ENCODE measurements at regions not wholly inside any gene's neighbourhood (a gene's known extent, or its start where the extent isn't known, plus 50 kb on each side); places are given as distances from the start of the nearest gene placed in this dataset.
A peak's percentile ranks its signal among the peaks of the same experiment; 100 is the strongest.

DNA sequence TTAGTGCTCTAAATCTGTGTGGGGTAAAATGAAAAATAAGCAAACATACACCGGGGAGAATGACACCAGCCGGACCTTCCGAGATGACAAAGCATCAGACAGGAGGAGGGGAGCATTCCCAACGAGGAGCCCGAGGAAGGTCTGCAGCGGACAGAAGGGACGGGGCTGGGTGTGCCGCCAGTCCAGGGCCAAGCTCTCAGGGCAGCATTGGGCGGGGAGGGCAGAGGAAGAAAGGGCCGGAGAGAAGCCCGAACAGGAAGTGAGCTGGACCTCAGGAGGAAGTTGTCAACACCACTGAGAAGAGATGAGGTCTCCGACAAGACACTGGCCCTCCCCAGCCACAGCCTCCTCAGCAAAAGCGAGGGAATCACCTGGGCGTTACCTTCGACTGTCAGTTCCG lies 182.6 kb upstream of the RNF32 start:
- DNase-seq (no peak), ATAC-seq (no peak)

DNA sequence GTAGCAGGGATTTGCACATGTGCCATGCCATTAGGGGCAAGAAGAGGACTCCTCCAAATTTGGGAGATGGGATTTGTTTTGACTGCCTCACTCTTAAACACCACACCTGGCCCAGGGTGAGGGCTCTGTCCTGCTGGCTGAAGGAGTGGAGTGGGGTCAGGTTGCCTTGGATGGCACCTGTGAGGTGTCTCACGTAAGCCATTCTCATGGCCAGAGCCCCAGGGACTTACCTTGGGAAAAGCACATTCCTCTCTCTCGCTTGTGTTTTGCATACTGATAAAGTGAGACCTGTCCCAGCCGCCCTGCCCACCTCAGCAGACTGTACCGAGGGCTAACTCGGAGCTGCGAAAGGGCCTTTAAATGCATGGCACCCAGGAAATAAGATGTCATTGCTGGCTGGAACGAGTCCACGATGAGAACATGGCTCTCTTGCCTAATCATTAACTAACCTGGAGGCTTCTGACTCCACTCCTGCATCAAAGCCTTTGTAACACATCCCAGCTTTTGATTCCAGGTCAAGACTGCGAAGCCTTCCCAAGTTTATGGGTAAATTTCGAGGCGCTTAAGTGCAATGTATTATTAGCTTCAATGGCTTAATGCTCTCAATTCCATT lies 184.0 kb upstream of the RNF32 start:
- H3K4me3 ChIP-seq: no peak overlapping the region
- intact Hi-C loops (cut with DNase I): no loop called here
- DNase-seq: no peak
- H3K4me1 ChIP-seq: no peaks in the 10 kb centered on the region
- TF ChIP-seq, protein P1, sequence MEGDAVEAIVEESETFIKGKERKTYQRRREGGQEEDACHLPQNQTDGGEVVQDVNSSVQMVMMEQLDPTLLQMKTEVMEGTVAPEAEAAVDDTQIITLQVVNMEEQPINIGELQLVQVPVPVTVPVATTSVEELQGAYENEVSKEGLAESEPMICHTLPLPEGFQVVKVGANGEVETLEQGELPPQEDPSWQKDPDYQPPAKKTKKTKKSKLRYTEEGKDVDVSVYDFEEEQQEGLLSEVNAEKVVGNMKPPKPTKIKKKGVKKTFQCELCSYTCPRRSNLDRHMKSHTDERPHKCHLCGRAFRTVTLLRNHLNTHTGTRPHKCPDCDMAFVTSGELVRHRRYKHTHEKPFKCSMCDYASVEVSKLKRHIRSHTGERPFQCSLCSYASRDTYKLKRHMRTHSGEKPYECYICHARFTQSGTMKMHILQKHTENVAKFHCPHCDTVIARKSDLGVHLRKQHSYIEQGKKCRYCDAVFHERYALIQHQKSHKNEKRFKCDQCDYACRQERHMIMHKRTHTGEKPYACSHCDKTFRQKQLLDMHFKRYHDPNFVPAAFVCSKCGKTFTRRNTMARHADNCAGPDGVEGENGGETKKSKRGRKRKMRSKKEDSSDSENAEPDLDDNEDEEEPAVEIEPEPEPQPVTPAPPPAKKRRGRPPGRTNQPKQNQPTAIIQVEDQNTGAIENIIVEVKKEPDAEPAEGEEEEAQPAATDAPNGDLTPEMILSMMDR (IDR thresholded peaks at IDR 0.05): no peak
- H3K27ac ChIP-seq: no peak overlapping the region
- peak in 1 of 2 donors; percentile 39 for ATAC-seq
- no peaks in the 10 kb centered on the region for H3K9me3 ChIP-seq
- H3K27me3 ChIP-seq (ENCODE audit: low read depth): no peaks in the 10 kb centered on the region
- no peaks in the 10 kb centered on the region for H3K36me3 ChIP-seq

More for the DNA sequence above, 182.6 kb upstream of the RNF32 start:
- Histone ChIP-seq H3K4me3 (no peak overlapping the region), H3K27me3 (ENCODE audit: low read depth) (no peaks in the 10 kb centered on the region), H3K4me1 (no peaks in the 10 kb centered on the region), H3K9me3 (no peaks in the 10 kb centered on the region), H3K27ac (no peak overlapping the region), H3K36me3 (no peaks in the 10 kb centered on the region)
- intact Hi-C loops (cut with DNase I): no loop called here
- TF ChIP-seq, protein P1 (IDR thresholded peaks at IDR 0.05): no peak

DNA sequence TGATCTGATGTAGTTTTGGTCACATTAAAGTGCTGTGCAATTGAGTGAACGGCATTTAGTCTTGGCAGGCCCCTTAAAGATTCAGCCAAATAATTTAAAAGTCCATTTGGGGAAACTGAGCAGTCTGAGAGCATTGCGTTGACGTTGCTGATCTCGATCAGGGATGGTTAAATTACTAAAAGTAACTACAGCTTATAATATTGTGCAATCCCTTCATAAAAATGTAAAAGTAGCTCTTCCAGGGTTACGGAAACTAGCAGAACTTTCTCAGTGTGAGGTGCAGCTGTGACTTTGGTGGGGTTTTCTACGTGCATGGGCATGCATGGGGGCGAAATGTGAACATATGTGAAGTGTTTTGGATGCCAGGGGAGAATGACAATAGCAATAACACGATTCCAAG lies 184.5 kb upstream of the RNF32 start:
- intact Hi-C loops (cut with DNase I): no loop called here
- no peaks in the 10 kb centered on the region for H3K27me3 ChIP-seq (ENCODE audit: low read depth)
- TF ChIP-seq, protein P1 (IDR thresholded peaks at IDR 0.05): no peak
- H3K4me1 ChIP-seq: no peaks in the 10 kb centered on the region
- ATAC-seq (no peak), DNase-seq (no peak)
- H3K36me3 ChIP-seq: no peaks in the 10 kb centered on the region
- no peaks in the 10 kb centered on the region for H3K9me3 ChIP-seq
- no peak overlapping the region for H3K27ac ChIP-seq
- no peak overlapping the region for H3K4me3 ChIP-seq

DNA sequence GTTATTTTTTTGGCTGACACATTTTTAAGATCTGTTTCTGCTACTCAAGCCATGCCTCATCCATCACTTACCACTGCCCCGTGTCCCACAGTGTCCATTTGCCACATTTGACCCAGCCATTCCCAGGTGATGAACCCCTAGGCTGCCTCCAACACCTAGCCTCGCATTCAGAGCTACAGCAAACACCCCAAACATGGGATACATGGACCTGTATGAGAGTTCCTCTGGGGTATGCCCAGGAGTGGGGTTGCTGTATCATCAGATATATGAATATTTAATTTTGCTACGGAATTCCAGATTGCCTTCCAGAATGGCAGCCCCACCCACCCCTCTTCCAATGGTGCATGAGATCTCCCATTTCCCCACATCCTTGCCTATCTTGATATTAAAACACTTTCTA lies 190.1 kb upstream of the RNF32 start:
- no peak overlapping the region for H3K4me3 ChIP-seq
- H3K27me3 ChIP-seq (ENCODE audit: low read depth): no peaks in the 10 kb centered on the region
- DNase-seq: no peak

DNA sequence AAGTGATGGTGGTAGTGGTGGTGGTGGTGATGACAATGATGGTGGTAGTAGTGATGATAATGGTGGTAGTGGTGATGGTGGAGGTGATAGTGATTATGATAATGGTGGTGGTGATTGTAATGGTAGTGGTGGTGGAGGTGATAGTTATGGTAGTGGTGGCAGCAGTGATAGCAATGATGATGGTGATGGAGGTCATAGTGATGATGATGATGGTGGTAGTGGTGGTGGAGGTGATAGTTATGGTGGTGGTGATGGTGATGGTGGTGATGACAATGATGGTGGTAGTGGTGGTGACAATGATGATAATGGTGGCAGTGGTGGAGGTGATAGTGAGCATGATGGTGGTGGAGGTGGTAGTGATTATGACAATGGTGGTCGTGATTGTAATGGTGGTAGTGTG lies 191.7 kb upstream of the RNF32 start:
- TF ChIP-seq, protein P1 (IDR thresholded peaks at IDR 0.05): no peak
- Histone ChIP-seq H3K27me3 (ENCODE audit: low read depth) (no peaks in the 10 kb centered on the region), H3K4me3 (no peak overlapping the region), H3K9me3 (no peaks in the 10 kb centered on the region), H3K27ac (no peak overlapping the region), H3K36me3 (no peaks in the 10 kb centered on the region), H3K4me1 (no peaks in the 10 kb centered on the region)
- intact Hi-C loops (cut with DNase I): no loop called here
- DNase-seq (no peak), ATAC-seq (no peak)

More for the DNA sequence above, 190.1 kb upstream of the RNF32 start:
- H3K9me3 ChIP-seq: no peaks in the 10 kb centered on the region
- H3K36me3 ChIP-seq: no peaks in the 10 kb centered on the region
- no peaks in the 10 kb centered on the region for H3K4me1 ChIP-seq
- ATAC-seq: no peak
- TF ChIP-seq, protein P1 (IDR thresholded peaks at IDR 0.05): no peak
- no peak overlapping the region for H3K27ac ChIP-seq
- intact Hi-C loops (cut with DNase I): no loop called here

Data from lower lobe of right lung (tissue), 2 donors.